K562 (cell line): ENCODE measurements at regions not wholly inside any gene's neighbourhood (a gene's known extent, or its start where the extent isn't known, plus 50 kb on each side); places are given as distances from the start of the nearest gene placed in this dataset.

Source experiments
- ATAC-seq: fragments of 200-7000 bp; cut with Tn5 transposase; 3 replicates; pipeline ENCODE4 v1.9.1; 2020; ENCODE audit warnings: moderate library complexity
- BruUV-seq: library from RNA; stranded (reverse); fragments of 400-500 nt; replicated peaks from 2 replicates; lab custom pipeline; 2021; lab: Mats Ljungman, UMichigan
- CTCF ChIA-PET: fragments of 300-600 bp; formaldehyde crosslinking; extraction: SDS; loops from one replicate; lab custom pipeline; 2021; ENCODE audit warnings: low intra/inter-chr PET ratio; lab: Yijun Ruan, JAX
- POLR2A ChIA-PET: fragments of 300-600, 350-650 bp; sonication (Branson Sonifier 250); formaldehyde crosslinking; extraction: SDS; loops from one replicate; lab custom pipeline; 2021; ENCODE audit warnings: antibody characterized with exemption, inconsistent platforms; lab: Yijun Ruan, JAX
- DNase-seq, 4 experiments: peaks; one replicate each; pipeline versions ENCODE4 v3.0.0 to v3.0.0-alpha.2; 2011 to 2018; ENCODE audit warnings: low spot score in 3 of 4, mixed read lengths in 3 of 4; ENCODE audit errors: extremely low read depth in 1 of 4
- FAIRE-seq: peaks from 2 replicates; lab custom pipeline; 2011; peaks lifted over from hg19 to GRCh38; lab: Jason Lieb, UNC
- H2AFZ ChIP-seq: 2 replicates; pipeline ENCODE4 v1.6.0; 2011; ENCODE audit warnings: low read depth, low read length, control low read depth, inconsistent platforms
- H3K27ac ChIP-seq: fragments of 200-600 bp; 3 replicates; pipeline ENCODE4 v1.8.0; 2011; ENCODE audit warnings: low read depth, mild to moderate bottlenecking, control low read depth, inconsistent platforms, low read length, moderate library complexity, mixed read lengths; ENCODE audit errors: extremely low read depth
- H3K27me3 ChIP-seq, 2 experiments: fragments of 300-600 bp in 1 of 2; 2 replicates in 1 of 2; 3 replicates in 1 of 2; pipeline versions ENCODE4 v1.6.0 to v1.8.0; 2011; ENCODE audit warnings: inconsistent platforms in 2 of 2, low read length in 2 of 2, mild to moderate bottlenecking in 1 of 2, mixed read lengths in 1 of 2, moderate library complexity in 1 of 2; ENCODE audit not compliant: control insufficient read depth in 2 of 2, insufficient read depth in 2 of 2
- H3K36me3 ChIP-seq: fragments of 300-600 bp; 3 replicates; pipeline ENCODE4 v1.8.0; 2011; ENCODE audit warnings: mild to moderate bottlenecking, low read length, inconsistent platforms; ENCODE audit not compliant: control insufficient read depth, insufficient read depth
- H3K4me1 ChIP-seq, 2 experiments: fragments of 200-600 bp in 1 of 2; replicated peaks in 1 of 2; 2 replicates in 1 of 2; 3 replicates in 1 of 2; pipeline versions ENCODE4 v1.5.1 to v1.8.0; 2011; ENCODE audit warnings: inconsistent platforms in 2 of 2, low read length in 2 of 2, mild to moderate bottlenecking in 1 of 2, mixed read lengths in 1 of 2, moderate library complexity in 1 of 2; ENCODE audit not compliant: control insufficient read depth in 2 of 2, insufficient read depth in 2 of 2
- H3K4me2 ChIP-seq: 2 replicates; pipeline ENCODE4 v1.6.1; 2011; ENCODE audit warnings: low read length, control low read depth, inconsistent platforms, mixed read lengths; ENCODE audit not compliant: insufficient read depth
- H3K4me3 ChIP-seq: fragments of 200-600 bp; sonication (generic), shearing (Covaris generic); 2 replicates; pipeline ENCODE4 v1.5.1; 2016; ENCODE audit warnings: control low read depth, inconsistent platforms
- H3K79me2 ChIP-seq: fragments of 200-600 bp; 3 replicates; pipeline ENCODE4 v1.8.0; 2011; ENCODE audit warnings: low read length, inconsistent platforms; ENCODE audit not compliant: control insufficient read depth, insufficient read depth
- H3K9ac ChIP-seq, 2 experiments: 2 replicates each; pipeline versions ENCODE4 v1.6.0 to v1.6.1; 2011; ENCODE audit warnings: low read depth in 2 of 2, low read length in 2 of 2, control low read depth in 1 of 2, inconsistent platforms in 1 of 2, mild to moderate bottlenecking in 1 of 2, mixed read lengths in 1 of 2; ENCODE audit not compliant: insufficient read depth in 1 of 2
- H3K9me1 ChIP-seq: one replicate; pipeline ENCODE4 v1.6.0; 2011; ENCODE audit warnings: inconsistent platforms, mild to moderate bottlenecking, low read length, moderate library complexity; ENCODE audit not compliant: control insufficient read depth, insufficient read depth
- H3K9me3 ChIP-seq: replicated peaks from 2 replicates; pipeline ENCODE4 v1.5.1; 2011; ENCODE audit warnings: low read depth, low read length, inconsistent platforms; ENCODE audit not compliant: control insufficient read depth, insufficient read depth
- H4K20me1 ChIP-seq: replicated peaks from 2 replicates; pipeline ENCODE4 v1.6.1; 2011; ENCODE audit warnings: low read length, inconsistent platforms, mixed read lengths; ENCODE audit not compliant: control insufficient read depth, insufficient read depth
- RCOR1 ChIP-seq, 2 experiments: IDR thresholded peaks; 2 replicates each; pipeline ENCODE4 v1.6.1; 2012; ENCODE audit warnings: low read depth in 2 of 2, low read length in 2 of 2, borderline replicate concordance in 1 of 2, improper control_type of control experiment in 1 of 2
- ZBTB26 ChIP-seq: fragments of 450-650 bp; formaldehyde crosslinking; IDR thresholded peaks from 2 replicates; pipeline ENCODE4 v1.4.0; 2022; ENCODE audit warnings: missing genetic modification characterization
- ZNF23 ChIP-seq: fragments of 250-450 bp; sonication (Bioruptor Pico); IDR thresholded peaks from 2 replicates; pipeline ENCODE4 v1.4.0; 2020; ENCODE audit warnings: mild to moderate bottlenecking
- WGBS: fragments of 100-300 bp; shearing (Covaris generic); methylation state at CpG from one replicate; pipeline ENCODE4 v1.1.6; 2016; ENCODE audit warnings: low coverage, mixed read lengths; ENCODE audit not compliant: insufficient coverage; ENCODE audit errors: missing lambda C conversion rate; 5-methylcytosine and 5-hydroxymethylcytosine counted together
- in situ Hi-C: fragments of 300-500 bp; cut with MboI; formaldehyde crosslinking; loops from 4 replicates; pipeline ENCODE4 v1.15.0; 2018; ENCODE audit warnings: inconsistent platforms, mixed read lengths
- intact Hi-C: fragments of 100-400 bp; cut with micrococcal nuclease; formaldehyde crosslinking; loops from 2 replicates; pipeline ENCODE4 v1.14.2; 2022
- TF ChIP-seq, protein P1 (sequence below): fragments of 450-650 bp; conservative IDR thresholded peaks from 2 replicates; pipeline ENCODE4 v1.6.1; 2016; ENCODE audit warnings: missing genetic modification characterization, low read depth, mild to moderate bottlenecking, missing compliant biosample characterization, moderate library complexity

DNA sequence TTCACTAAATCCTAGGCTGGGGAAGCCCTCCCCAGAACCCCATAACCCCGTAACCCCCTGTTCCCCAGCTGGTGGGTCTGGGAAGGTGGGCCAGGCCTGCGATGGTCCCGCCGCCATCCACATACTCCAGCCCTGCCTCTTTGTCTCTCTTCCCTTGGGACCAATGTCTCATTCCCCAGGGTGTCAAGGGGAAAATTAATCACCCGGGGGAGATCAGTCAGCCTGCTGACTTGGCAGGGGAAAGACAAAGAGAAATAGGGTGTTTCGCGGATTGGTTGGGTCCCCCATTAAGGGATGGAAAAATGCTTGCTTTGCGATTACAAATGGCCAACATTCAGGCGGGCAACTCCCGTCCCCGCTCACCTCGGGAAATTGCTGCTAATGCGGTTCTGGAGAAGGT is 60.6 kb upstream of the LHX5 start:
- TF ChIP-seq ZBTB26 (CRISPR knock-in tag) (no peak), RCOR1 (IDR thresholded peaks at IDR 0.05; ENCODE audit: borderline replicate concordance in 1 of 2, low read depth in 2 of 2, low read length in 2 of 2) (no peak), ZNF23 (CRISPR knock-in tag) (no peak)
- TF ChIP-seq, protein P1, sequence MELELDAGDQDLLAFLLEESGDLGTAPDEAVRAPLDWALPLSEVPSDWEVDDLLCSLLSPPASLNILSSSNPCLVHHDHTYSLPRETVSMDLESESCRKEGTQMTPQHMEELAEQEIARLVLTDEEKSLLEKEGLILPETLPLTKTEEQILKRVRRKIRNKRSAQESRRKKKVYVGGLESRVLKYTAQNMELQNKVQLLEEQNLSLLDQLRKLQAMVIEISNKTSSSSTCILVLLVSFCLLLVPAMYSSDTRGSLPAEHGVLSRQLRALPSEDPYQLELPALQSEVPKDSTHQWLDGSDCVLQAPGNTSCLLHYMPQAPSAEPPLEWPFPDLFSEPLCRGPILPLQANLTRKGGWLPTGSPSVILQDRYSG: no peak
- H3K27me3 ChIP-seq: peaks cover 23 to 52% of the 10 kb centered on the region in 2 experiments; a peak in 4 of 5 replicates
- H3K9me3 ChIP-seq: 0 out of 2 replicates have a peak, but pooled peaks cover under 1% of the 10 kb centered on the region
- in situ Hi-C loops: no loop called here
- 3% methylated on average over 13 of the region's 13 CpGs for WGBS
- H3K4me2 ChIP-seq: no peak overlapping the region
- no peak overlapping the region for H3K4me3 ChIP-seq
- H4K20me1 ChIP-seq: no peaks in the 10 kb centered on the region
- POLR2A ChIA-PET: interaction anchor here (0.5 to 0.8 kb wide), 2 partner anchors 50 to 566 kb away, joined by 3 read pairs; no protein-coding TSS in a partner anchor
- H3K79me2 ChIP-seq: no peaks in the 10 kb centered on the region
- BruUV-seq: no TSS peak
- intact Hi-C loops: no loop called here
- H3K27ac ChIP-seq: no peak overlapping the region
- H3K9me1 ChIP-seq: no peaks in the 10 kb centered on the region
- H3K4me1 ChIP-seq: no peaks in the 10 kb centered on the region; a peak in 1 of 5 replicates
- no peak overlapping the region for H2AFZ ChIP-seq
- CTCF ChIA-PET: no interaction called here
- no peaks in the 10 kb centered on the region for H3K36me3 ChIP-seq
- ATAC-seq (no peak), FAIRE-seq (no peak), DNase-seq (no peak)
- no peak overlapping the region for H3K9ac ChIP-seq
